Endothelial cell of umbilical vein (primary cell): ENCODE measurements at regions not wholly inside any gene's neighbourhood (a gene's known extent, or its start where the extent isn't known, plus 50 kb on each side); places are given as distances from the start of the nearest gene placed in this dataset.

Source experiments
- BruUV-seq: library from RNA; stranded (reverse); fragments of 400-500 nt; replicated peaks from 2 replicates; lab custom pipeline; 2021; lab: Mats Ljungman, UMichigan
- CTCF ChIA-PET: fragments of 300-600, 350-600 bp; sonication (Branson Sonifier 250); formaldehyde crosslinking; loops from one replicate; lab custom pipeline; 2021; ENCODE audit warnings: antibody characterized with exemption, inconsistent platforms; lab: Charles Lee
- POLR2A ChIA-PET: fragments of 300-600, 350-600 bp; sonication (Branson Sonifier 250); formaldehyde crosslinking; loops from one replicate; lab custom pipeline; 2021; ENCODE audit warnings: antibody characterized with exemption, inconsistent platforms; lab: Charles Lee
- DNase-seq: peaks from one replicate; pipeline ENCODE4 v3.0.0-alpha.2; 2011; ENCODE audit warnings: low read depth, low spot score
- FAIRE-seq: peaks from 2 replicates; lab custom pipeline; 2011; peaks lifted over from hg19 to GRCh38; lab: Jason Lieb, UNC
- H2AFZ ChIP-seq: 2 replicates; pipeline ENCODE4 v1.6.0; 2012; ENCODE audit warnings: low read depth, low read length, control low read depth, inconsistent platforms
- H3K27ac ChIP-seq: 2 replicates; pipeline ENCODE4 v1.5.1; 2011; ENCODE audit warnings: low read depth, mild to moderate bottlenecking, control low read depth, low read length, moderate library complexity; ENCODE audit not compliant: insufficient read depth
- H3K27me3 ChIP-seq, 2 experiments: 2 replicates each; pipeline versions ENCODE4 v1.6.0 to v1.6.1; 2011; ENCODE audit warnings: low read length in 2 of 2, mixed read lengths in 1 of 2; ENCODE audit not compliant: control insufficient read depth in 2 of 2, insufficient read depth in 2 of 2
- H3K36me3 ChIP-seq, 2 experiments: 2 replicates in 1 of 2; 3 replicates in 1 of 2; pipeline ENCODE4 v1.5.1; 2011; ENCODE audit warnings: low read length in 2 of 2, mild to moderate bottlenecking in 1 of 2, moderate library complexity in 1 of 2; ENCODE audit not compliant: control insufficient read depth in 2 of 2, insufficient read depth in 2 of 2; ENCODE audit errors: extremely low read depth in 1 of 2
- H3K4me1 ChIP-seq: 3 replicates; pipeline ENCODE4 v1.5.1; 2011; ENCODE audit warnings: mild to moderate bottlenecking, low read length; ENCODE audit not compliant: control insufficient read depth, insufficient read depth; ENCODE audit errors: extremely low read depth
- H3K4me2 ChIP-seq: 2 replicates; pipeline ENCODE4 v1.6.1; 2011; ENCODE audit warnings: low read length, control low read depth, mixed read lengths; ENCODE audit not compliant: insufficient read depth
- H3K4me3 ChIP-seq, 3 experiments: fragments of 200-600 bp in 1 of 3; sonication (generic), shearing (Covaris generic) in 1 of 3; replicated peaks in 1 of 3; 2 replicates each; pipeline ENCODE4 v1.5.1; 2011 to 2016; ENCODE audit warnings: control low read depth in 3 of 3, low read length in 3 of 3, mild to moderate bottlenecking in 2 of 3, inconsistent platforms in 1 of 3, low read depth in 1 of 3, moderate library complexity in 1 of 3; ENCODE audit not compliant: insufficient read depth in 1 of 3
- H3K79me2 ChIP-seq: 2 replicates; pipeline ENCODE4 v1.6.0; 2012; ENCODE audit warnings: low read length, inconsistent platforms; ENCODE audit not compliant: control insufficient read depth, insufficient read depth
- H3K9ac ChIP-seq: replicated peaks from 2 replicates; pipeline ENCODE3; 2011; ENCODE audit warnings: low read length, control low read depth; ENCODE audit not compliant: insufficient read depth; ENCODE audit errors: extremely low read depth
- H3K9me1 ChIP-seq: replicated peaks from 3 replicates; pipeline ENCODE4 v1.6.0; 2011; ENCODE audit warnings: mild to moderate bottlenecking, low read length; ENCODE audit not compliant: control insufficient read depth, insufficient read depth; ENCODE audit errors: extremely low read depth
- H3K9me3 ChIP-seq: replicated peaks from 2 replicates; pipeline ENCODE4 v1.5.1; 2012; ENCODE audit warnings: low read length, inconsistent platforms; ENCODE audit not compliant: control insufficient read depth, insufficient read depth
- H4K20me1 ChIP-seq: replicated peaks from 2 replicates; pipeline ENCODE3; 2011; ENCODE audit warnings: mild to moderate bottlenecking, low read length; ENCODE audit not compliant: control insufficient read depth, insufficient read depth; ENCODE audit errors: extremely low read depth
- EZH2 ChIP-seq: IDR thresholded peaks from 2 replicates; pipeline ENCODE4 v1.6.1; 2012; ENCODE audit warnings: borderline replicate concordance, low read depth, mild to moderate bottlenecking, moderate library complexity, low read length, inconsistent platforms; ENCODE audit not compliant: severe bottlenecking
- FOS ChIP-seq: IDR thresholded peaks from 2 replicates; pipeline ENCODE4 v1.6.1; 2011; ENCODE audit warnings: mild to moderate bottlenecking, low read length, moderate library complexity, borderline replicate concordance; ENCODE audit not compliant: insufficient read depth
- GATA2 ChIP-seq: IDR thresholded peaks from 2 replicates; pipeline ENCODE4 v1.7.0; 2011; ENCODE audit warnings: low read depth, mild to moderate bottlenecking, moderate library complexity, mixed read lengths, low read length; ENCODE audit not compliant: insufficient read length, insufficient read depth
- JUN ChIP-seq: IDR thresholded peaks from 2 replicates; pipeline ENCODE4 v1.6.1; 2011; ENCODE audit warnings: borderline replicate concordance, low read depth; ENCODE audit not compliant: insufficient read length, insufficient read depth
- MYC ChIP-seq: IDR thresholded peaks from one replicate; pipeline ENCODE4 v1.6.1; 2011; ENCODE audit warnings: mild to moderate bottlenecking, low read depth, low read length
- POLR2A ChIP-seq: IDR thresholded peaks from 2 replicates; pipeline ENCODE4 v1.6.1; 2012; ENCODE audit warnings: low read depth, mild to moderate bottlenecking, control low read depth, low read length
- POLR2AphosphoS5 ChIP-seq: IDR thresholded peaks from 2 replicates; pipeline ENCODE4 v1.6.1; 2012; ENCODE audit warnings: low read depth, mild to moderate bottlenecking, control low read depth, low read length, moderate library complexity; ENCODE audit not compliant: insufficient read depth
- dilution Hi-C: fragments of 300-500 bp; cut with MboI; formaldehyde crosslinking; loops from one replicate; pipeline ENCODE4 v1.15.0; 2019; ENCODE audit warnings: low sequenced_read_pairs; ENCODE audit not compliant: extremely low pct_ligation_motif_present
- intact Hi-C: fragments of 100-400 bp; cut with micrococcal nuclease; formaldehyde crosslinking; loops from one replicate; pipeline ENCODE4 v1.10.0; 2022
- TF ChIP-seq, protein P1 (sequence below), 2 donors: IDR thresholded peaks; 1 replicate in 1 of 2; 2 replicates in 1 of 2; pipeline ENCODE4 v1.5.1; 2011; ENCODE audit warnings: low read length in 2 of 2, mild to moderate bottlenecking in 2 of 2, moderate library complexity in 2 of 2, control low read depth in 1 of 2, inconsistent platforms in 1 of 2, low read depth in 1 of 2; ENCODE audit not compliant: insufficient read depth in 1 of 2; ENCODE audit errors: extremely low read depth in 1 of 2
- TF ChIP-seq, protein P2 (sequence below): IDR thresholded peaks from 2 replicates; pipeline ENCODE4 v1.6.1; 2011; ENCODE audit not compliant: insufficient read depth, insufficient read length

DNA sequence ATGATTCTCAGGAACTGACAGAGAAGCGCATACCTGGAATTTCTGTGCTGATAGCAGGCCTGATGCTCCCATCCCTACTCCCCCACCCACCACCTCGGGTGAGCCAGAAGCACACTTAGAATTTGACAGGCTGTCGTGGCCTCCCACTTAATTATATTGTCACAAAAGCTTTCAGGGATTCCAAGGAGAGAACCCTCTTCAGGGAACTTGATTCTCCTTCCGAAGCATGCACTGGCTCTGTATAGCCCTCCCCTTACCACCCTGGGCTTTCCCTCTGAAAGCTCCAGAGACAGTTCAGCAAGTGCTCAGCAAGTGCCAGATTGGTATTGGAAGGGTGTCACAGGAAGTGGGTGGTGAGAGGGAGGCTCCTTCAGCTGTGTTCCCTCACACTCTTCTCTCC lies 252.5 kb upstream of the SIX2 start:
- Histone ChIP-seq H3K79me2 (no peaks in the 10 kb centered on the region), H3K27me3 (no peaks in the 10 kb centered on the region), H2AFZ (no peak overlapping the region), H3K9me3 (no peaks in the 10 kb centered on the region), H3K4me1 (peaks cover 63% of the 10 kb centered on the region), H3K9me1 (no peaks in the 10 kb centered on the region), H4K20me1 (no peaks in the 10 kb centered on the region), H3K27ac (peak overlapping the region; percentile 93), H3K4me3 (no peak overlapping the region), H3K36me3 (no peaks in the 10 kb centered on the region), H3K4me2 (peak overlapping the region; percentile 73), H3K9ac (peak overlapping the region; percentile 6)
- dilution Hi-C loops (no loop called here), intact Hi-C loops (loop anchor here (2.0 to 5.0 kb wide), 3 partner anchors 23 to 121 kb away; no protein-coding TSS in a partner anchor)
- no TSS peak for BruUV-seq
- DNase-seq, result no peak
- FAIRE-seq, result peak; percentile 82
- CTCF ChIA-PET, result interaction anchor here (0.9 to 4.5 kb wide), 4 partner anchors 16 to 233 kb away, joined by 3 to 23 read pairs (median 9); no protein-coding TSS in a partner anchor
- TF ChIP-seq, protein P1, sequence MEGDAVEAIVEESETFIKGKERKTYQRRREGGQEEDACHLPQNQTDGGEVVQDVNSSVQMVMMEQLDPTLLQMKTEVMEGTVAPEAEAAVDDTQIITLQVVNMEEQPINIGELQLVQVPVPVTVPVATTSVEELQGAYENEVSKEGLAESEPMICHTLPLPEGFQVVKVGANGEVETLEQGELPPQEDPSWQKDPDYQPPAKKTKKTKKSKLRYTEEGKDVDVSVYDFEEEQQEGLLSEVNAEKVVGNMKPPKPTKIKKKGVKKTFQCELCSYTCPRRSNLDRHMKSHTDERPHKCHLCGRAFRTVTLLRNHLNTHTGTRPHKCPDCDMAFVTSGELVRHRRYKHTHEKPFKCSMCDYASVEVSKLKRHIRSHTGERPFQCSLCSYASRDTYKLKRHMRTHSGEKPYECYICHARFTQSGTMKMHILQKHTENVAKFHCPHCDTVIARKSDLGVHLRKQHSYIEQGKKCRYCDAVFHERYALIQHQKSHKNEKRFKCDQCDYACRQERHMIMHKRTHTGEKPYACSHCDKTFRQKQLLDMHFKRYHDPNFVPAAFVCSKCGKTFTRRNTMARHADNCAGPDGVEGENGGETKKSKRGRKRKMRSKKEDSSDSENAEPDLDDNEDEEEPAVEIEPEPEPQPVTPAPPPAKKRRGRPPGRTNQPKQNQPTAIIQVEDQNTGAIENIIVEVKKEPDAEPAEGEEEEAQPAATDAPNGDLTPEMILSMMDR (IDR thresholded peaks at IDR 0.05; ENCODE audit: extremely low read depth in 1 of 2, insufficient read depth in 1 of 2, low read depth in 1 of 2, low read length in 2 of 2), result no peak
- no peak for TF ChIP-seq EZH2
- TF ChIP-seq, protein P2, sequence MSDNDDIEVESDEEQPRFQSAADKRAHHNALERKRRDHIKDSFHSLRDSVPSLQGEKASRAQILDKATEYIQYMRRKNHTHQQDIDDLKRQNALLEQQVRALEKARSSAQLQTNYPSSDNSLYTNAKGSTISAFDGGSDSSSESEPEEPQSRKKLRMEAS, result no peak
- no peak for TF ChIP-seq MYC
- POLR2A ChIA-PET, result no interaction called here

- dilution Hi-C loops, result no loop called here
- POLR2A ChIA-PET, result no interaction called here
- intact Hi-C loops, result loop anchor here (5.0 kb wide), 1 partner anchor 121 kb away; no protein-coding TSS in a partner anchor
- no TSS peak for BruUV-seq
- no peak overlapping the region for H2AFZ ChIP-seq
- H3K4me1 ChIP-seq, result peaks cover 68% of the 10 kb centered on the region
- no peaks in the 10 kb centered on the region for H3K27me3 ChIP-seq
- H3K9ac ChIP-seq, result no peak overlapping the region
- TF ChIP-seq POLR2A (no peak), FOS (peak; percentile 56), EZH2 (no peak), JUN (no peak), POLR2AphosphoS5 (peak; percentile 41), MYC (no peak), GATA2 (peak; percentile 78)
- TF ChIP-seq, protein P1 (IDR thresholded peaks at IDR 0.05; ENCODE audit: extremely low read depth in 1 of 2, insufficient read depth in 1 of 2, low read depth in 1 of 2, low read length in 2 of 2), result no peak
- TF ChIP-seq, protein P2, result no peak
- DNase-seq (no peak), FAIRE-seq (peak; percentile 86)
- H3K79me2 ChIP-seq, result no peaks in the 10 kb centered on the region
- CTCF ChIA-PET, result interaction anchor here (3.0 to 4.5 kb wide), 2 partner anchors 17 to 233 kb away, joined by 15 to 23 read pairs; no protein-coding TSS in a partner anchor
- no peaks in the 10 kb centered on the region for H3K9me3 ChIP-seq
- no peaks in the 10 kb centered on the region for H4K20me1 ChIP-seq
- no peaks in the 10 kb centered on the region for H3K36me3 ChIP-seq
- peak overlapping the region; percentile 1 for H3K27ac ChIP-seq
- H3K4me3 ChIP-seq, result no peak overlapping the region
- peak overlapping the region; percentile 6 for H3K4me2 ChIP-seq
- H3K9me1 ChIP-seq, result no peaks in the 10 kb centered on the region
Measured at GRCh38 chr2:45260946-45261345, 251.7 kb upstream of the SIX2 start.
